ENCODE measurements at regions not wholly inside any gene's neighbourhood (a gene's known extent, or its start where the extent isn't known, plus 50 kb on each side); places are given as distances from the start of the nearest gene placed in this dataset.

DNA sequence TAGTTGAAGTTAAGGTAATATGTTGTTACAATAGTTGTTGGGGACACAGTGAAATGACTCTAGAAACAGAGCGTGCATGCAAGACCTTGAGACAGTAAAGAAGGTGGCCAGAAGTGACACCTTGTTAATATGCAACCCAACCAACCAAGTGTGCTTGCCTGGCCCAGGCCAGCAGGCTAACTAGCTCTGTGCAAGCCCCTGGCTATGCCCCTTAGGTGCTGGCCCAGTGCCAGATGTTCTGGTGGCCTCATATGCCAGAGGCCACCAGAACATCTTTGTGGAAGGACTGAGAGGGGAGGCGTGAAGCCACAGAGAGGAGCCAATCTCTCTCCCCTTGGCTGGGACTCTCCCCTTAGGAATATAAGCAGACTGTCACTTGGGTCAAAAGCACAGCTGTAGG lies 111.2 kb upstream of the JUN start:
- TF ChIP-seq EP300 (IDR thresholded peaks at IDR 0.05): no peak
- TF ChIP-seq, protein P1, sequence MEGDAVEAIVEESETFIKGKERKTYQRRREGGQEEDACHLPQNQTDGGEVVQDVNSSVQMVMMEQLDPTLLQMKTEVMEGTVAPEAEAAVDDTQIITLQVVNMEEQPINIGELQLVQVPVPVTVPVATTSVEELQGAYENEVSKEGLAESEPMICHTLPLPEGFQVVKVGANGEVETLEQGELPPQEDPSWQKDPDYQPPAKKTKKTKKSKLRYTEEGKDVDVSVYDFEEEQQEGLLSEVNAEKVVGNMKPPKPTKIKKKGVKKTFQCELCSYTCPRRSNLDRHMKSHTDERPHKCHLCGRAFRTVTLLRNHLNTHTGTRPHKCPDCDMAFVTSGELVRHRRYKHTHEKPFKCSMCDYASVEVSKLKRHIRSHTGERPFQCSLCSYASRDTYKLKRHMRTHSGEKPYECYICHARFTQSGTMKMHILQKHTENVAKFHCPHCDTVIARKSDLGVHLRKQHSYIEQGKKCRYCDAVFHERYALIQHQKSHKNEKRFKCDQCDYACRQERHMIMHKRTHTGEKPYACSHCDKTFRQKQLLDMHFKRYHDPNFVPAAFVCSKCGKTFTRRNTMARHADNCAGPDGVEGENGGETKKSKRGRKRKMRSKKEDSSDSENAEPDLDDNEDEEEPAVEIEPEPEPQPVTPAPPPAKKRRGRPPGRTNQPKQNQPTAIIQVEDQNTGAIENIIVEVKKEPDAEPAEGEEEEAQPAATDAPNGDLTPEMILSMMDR (IDR thresholded peaks at IDR 0.05): no peak
- no peak for TF ChIP-seq POLR2A (IDR thresholded peaks at IDR 0.05)

Data from tibial nerve (tissue), 4 donors.